Ishikawa (cell line): ENCODE measurements at regions not wholly inside any gene's neighbourhood (a gene's known extent, or its start where the extent isn't known, plus 50 kb on each side); places are given as distances from the start of the nearest gene placed in this dataset.

Source experiments
- CEBPB ChIP-seq: IDR thresholded peaks from 2 replicates; pipeline ENCODE4 v1.6.1; 2012
- EGR1 ChIP-seq: IDR thresholded peaks from 2 replicates; pipeline ENCODE4 v1.6.1; 2012
- EP300 ChIP-seq: IDR thresholded peaks from 2 replicates; pipeline ENCODE4 v1.6.1; 2012; ENCODE audit warnings: borderline replicate concordance
- FOXM1 ChIP-seq: IDR thresholded peaks from 2 replicates; pipeline ENCODE4 v1.6.1; 2012; ENCODE audit warnings: low read depth, borderline replicate concordance
- RAD21 ChIP-seq: IDR thresholded peaks from 2 replicates; pipeline ENCODE4 v1.6.1; 2012; ENCODE audit warnings: low read depth
- TAF1 ChIP-seq: IDR thresholded peaks from 2 replicates; pipeline ENCODE4 v1.6.1; 2012; ENCODE audit warnings: low read depth, mild to moderate bottlenecking
- TCF12 ChIP-seq: IDR thresholded peaks from 2 replicates; pipeline ENCODE4 v1.6.1; 2012; ENCODE audit warnings: low read depth
- TEAD4 ChIP-seq: IDR thresholded peaks from 2 replicates; pipeline ENCODE4 v1.6.1; 2012
- YY1 ChIP-seq: IDR thresholded peaks from 2 replicates; pipeline ENCODE4 v1.6.1; 2012; ENCODE audit warnings: low read depth
- ZBTB7A ChIP-seq: IDR thresholded peaks from 2 replicates; pipeline ENCODE4 v1.6.1; 2012; ENCODE audit warnings: low read depth
- TF ChIP-seq, protein P1 (sequence below): IDR thresholded peaks from 2 replicates; pipeline ENCODE4 v1.6.1; 2012
- TF ChIP-seq, protein P2 (sequence below): IDR thresholded peaks from 2 replicates; pipeline ENCODE4 v1.6.1; 2012; ENCODE audit warnings: low read depth, mild to moderate bottlenecking
- TF ChIP-seq, protein P3 (sequence below): IDR thresholded peaks from 2 replicates; pipeline ENCODE4 v1.6.1; 2012

DNA sequence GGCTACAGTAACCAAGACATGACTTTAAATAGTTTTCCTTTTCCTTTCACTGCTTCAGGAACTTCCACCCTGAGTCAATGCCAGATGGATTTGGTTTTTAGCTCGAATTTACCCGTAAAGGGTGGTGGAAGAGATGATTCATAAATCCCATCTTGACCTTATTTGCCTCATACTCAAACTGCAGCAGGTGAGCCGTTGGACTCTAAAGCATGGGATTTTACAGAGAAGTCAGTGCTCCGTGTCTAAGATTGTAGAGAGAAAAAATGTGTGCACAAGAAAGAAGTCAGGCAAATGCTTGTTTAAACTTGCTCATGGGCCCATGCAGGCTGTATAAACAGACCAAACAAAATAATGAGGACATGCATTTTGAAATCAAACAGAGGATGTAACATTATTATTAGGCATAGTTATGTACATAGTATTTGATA is 369.7 kb upstream of the TRIB2 start:
- TF ChIP-seq EP300 (no peak), RAD21 (no peak), TCF12 (no peak), CEBPB (no peak), TAF1 (no peak), TEAD4 (no peak), YY1 (no peak), ZBTB7A (no peak), EGR1 (no peak), FOXM1 (no peak)
- TF ChIP-seq, protein P1, sequence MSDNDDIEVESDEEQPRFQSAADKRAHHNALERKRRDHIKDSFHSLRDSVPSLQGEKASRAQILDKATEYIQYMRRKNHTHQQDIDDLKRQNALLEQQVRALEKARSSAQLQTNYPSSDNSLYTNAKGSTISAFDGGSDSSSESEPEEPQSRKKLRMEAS, result no peak
- TF ChIP-seq, protein P2, sequence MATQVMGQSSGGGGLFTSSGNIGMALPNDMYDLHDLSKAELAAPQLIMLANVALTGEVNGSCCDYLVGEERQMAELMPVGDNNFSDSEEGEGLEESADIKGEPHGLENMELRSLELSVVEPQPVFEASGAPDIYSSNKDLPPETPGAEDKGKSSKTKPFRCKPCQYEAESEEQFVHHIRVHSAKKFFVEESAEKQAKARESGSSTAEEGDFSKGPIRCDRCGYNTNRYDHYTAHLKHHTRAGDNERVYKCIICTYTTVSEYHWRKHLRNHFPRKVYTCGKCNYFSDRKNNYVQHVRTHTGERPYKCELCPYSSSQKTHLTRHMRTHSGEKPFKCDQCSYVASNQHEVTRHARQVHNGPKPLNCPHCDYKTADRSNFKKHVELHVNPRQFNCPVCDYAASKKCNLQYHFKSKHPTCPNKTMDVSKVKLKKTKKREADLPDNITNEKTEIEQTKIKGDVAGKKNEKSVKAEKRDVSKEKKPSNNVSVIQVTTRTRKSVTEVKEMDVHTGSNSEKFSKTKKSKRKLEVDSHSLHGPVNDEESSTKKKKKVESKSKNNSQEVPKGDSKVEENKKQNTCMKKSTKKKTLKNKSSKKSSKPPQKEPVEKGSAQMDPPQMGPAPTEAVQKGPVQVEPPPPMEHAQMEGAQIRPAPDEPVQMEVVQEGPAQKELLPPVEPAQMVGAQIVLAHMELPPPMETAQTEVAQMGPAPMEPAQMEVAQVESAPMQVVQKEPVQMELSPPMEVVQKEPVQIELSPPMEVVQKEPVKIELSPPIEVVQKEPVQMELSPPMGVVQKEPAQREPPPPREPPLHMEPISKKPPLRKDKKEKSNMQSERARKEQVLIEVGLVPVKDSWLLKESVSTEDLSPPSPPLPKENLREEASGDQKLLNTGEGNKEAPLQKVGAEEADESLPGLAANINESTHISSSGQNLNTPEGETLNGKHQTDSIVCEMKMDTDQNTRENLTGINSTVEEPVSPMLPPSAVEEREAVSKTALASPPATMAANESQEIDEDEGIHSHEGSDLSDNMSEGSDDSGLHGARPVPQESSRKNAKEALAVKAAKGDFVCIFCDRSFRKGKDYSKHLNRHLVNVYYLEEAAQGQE, result no peak
- TF ChIP-seq, protein P3, sequence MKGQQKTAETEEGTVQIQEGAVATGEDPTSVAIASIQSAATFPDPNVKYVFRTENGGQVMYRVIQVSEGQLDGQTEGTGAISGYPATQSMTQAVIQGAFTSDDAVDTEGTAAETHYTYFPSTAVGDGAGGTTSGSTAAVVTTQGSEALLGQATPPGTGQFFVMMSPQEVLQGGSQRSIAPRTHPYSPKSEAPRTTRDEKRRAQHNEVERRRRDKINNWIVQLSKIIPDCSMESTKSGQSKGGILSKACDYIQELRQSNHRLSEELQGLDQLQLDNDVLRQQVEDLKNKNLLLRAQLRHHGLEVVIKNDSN, result no peak
